IPS-20b (cell line): ENCODE measurements at regions not wholly inside any gene's neighbourhood (a gene's known extent, or its start where the extent isn't known, plus 50 kb on each side); places are given as distances from the start of the nearest gene placed in this dataset.

Source experiments
- H3K27ac ChIP-seq: one replicate; pipeline ENCODE4 v1.5.1; 2013; ENCODE audit warnings: low read length
- H3K27me3 ChIP-seq: 2 replicates; pipeline ENCODE4 v1.6.1; 2013; ENCODE audit warnings: mild to moderate bottlenecking, low read length, inconsistent platforms; ENCODE audit not compliant: insufficient read depth
- H3K36me3 ChIP-seq: 2 replicates; pipeline ENCODE4 v1.6.1; 2013; ENCODE audit warnings: low read depth, mild to moderate bottlenecking, inconsistent platforms, low read length, moderate library complexity; ENCODE audit not compliant: insufficient read depth
- H3K4me1 ChIP-seq: 2 replicates; pipeline ENCODE4 v1.6.1; 2013; ENCODE audit warnings: mild to moderate bottlenecking, control low read depth, inconsistent platforms, low read length, moderate library complexity; ENCODE audit not compliant: insufficient read depth
- H3K4me3 ChIP-seq: 2 replicates; pipeline ENCODE4 v1.5.1; 2013; ENCODE audit warnings: mild to moderate bottlenecking, low read length, inconsistent platforms
- H3K9ac ChIP-seq: 2 replicates; pipeline ENCODE4 v1.6.1; 2013; ENCODE audit warnings: low read depth, mild to moderate bottlenecking, inconsistent platforms, low read length, moderate library complexity
- H3K9me3 ChIP-seq: 2 replicates; pipeline ENCODE4 v1.6.1; 2013; ENCODE audit warnings: mild to moderate bottlenecking, low read depth, low read length, inconsistent platforms; ENCODE audit not compliant: insufficient read depth

- H3K36me3 ChIP-seq = no peaks in the 10 kb centered on the region
- no peak overlapping the region for H3K27ac ChIP-seq
- no peak overlapping the region for H3K4me3 ChIP-seq
- no peak overlapping the region for H3K9ac ChIP-seq
- H3K4me1 ChIP-seq = no peaks in the 10 kb centered on the region
- H3K9me3 ChIP-seq = peaks cover 18% of the 10 kb centered on the region
- no peaks in the 10 kb centered on the region for H3K27me3 ChIP-seq
Measured at GRCh38 chr2:150989969-150990368, 271.7 kb downstream of the RBM43 start.

GRCh38 chr2:150985741-150986140 lies 275.9 kb downstream of the RBM43 start:
- Histone ChIP-seq H3K9ac (no peak overlapping the region), H3K27ac (no peak overlapping the region), H3K4me1 (peaks cover 17% of the 10 kb centered on the region), H3K27me3 (no peaks in the 10 kb centered on the region), H3K4me3 (no peak overlapping the region), H3K9me3 (peaks cover 13% of the 10 kb centered on the region), H3K36me3 (no peaks in the 10 kb centered on the region)

- H3K36me3 ChIP-seq = no peaks in the 10 kb centered on the region
- no peak overlapping the region for H3K27ac ChIP-seq
- no peak overlapping the region for H3K9ac ChIP-seq
- H3K27me3 ChIP-seq = no peaks in the 10 kb centered on the region
- H3K9me3 ChIP-seq = no peaks in the 10 kb centered on the region
- peaks cover 20% of the 10 kb centered on the region for H3K4me1 ChIP-seq
- no peak overlapping the region for H3K4me3 ChIP-seq
Measured at GRCh38 chr2:150983314-150983897, 278.3 kb downstream of the RBM43 start.

GRCh38 chr2:150981826-150982225 lies 279.8 kb downstream of the RBM43 start:
- H3K9me3 ChIP-seq = no peaks in the 10 kb centered on the region
- H3K27me3 ChIP-seq = no peaks in the 10 kb centered on the region
- H3K4me1 ChIP-seq = peaks cover 24% of the 10 kb centered on the region
- H3K9ac ChIP-seq = no peak overlapping the region
- H3K27ac ChIP-seq = no peak overlapping the region
- no peak overlapping the region for H3K4me3 ChIP-seq
- H3K36me3 ChIP-seq = no peaks in the 10 kb centered on the region

- Histone ChIP-seq H3K4me3 (no peak overlapping the region), H3K36me3 (no peaks in the 10 kb centered on the region), H3K9me3 (no peaks in the 10 kb centered on the region), H3K27ac (no peak overlapping the region), H3K4me1 (peaks cover 15% of the 10 kb centered on the region), H3K27me3 (no peaks in the 10 kb centered on the region), H3K9ac (no peak overlapping the region)
Measured at GRCh38 chr2:150978053-150978452, 283.6 kb downstream of the RBM43 start.

GRCh38 chr2:150977296-150977695 lies 284.4 kb downstream of the RBM43 start:
- no peaks in the 10 kb centered on the region for H3K36me3 ChIP-seq
- H3K27ac ChIP-seq = no peak overlapping the region
- H3K9me3 ChIP-seq = no peaks in the 10 kb centered on the region
- no peak overlapping the region for H3K4me3 ChIP-seq
- H3K4me1 ChIP-seq = peaks cover 13% of the 10 kb centered on the region
- H3K9ac ChIP-seq = no peak overlapping the region
- no peaks in the 10 kb centered on the region for H3K27me3 ChIP-seq

GRCh38 chr2:150976604-150977003 lies 285.1 kb downstream of the RBM43 start:
- Histone ChIP-seq H3K9ac (no peak overlapping the region), H3K27me3 (no peaks in the 10 kb centered on the region), H3K4me3 (no peak overlapping the region), H3K4me1 (peaks cover 7% of the 10 kb centered on the region; the same call in 1 of the 2 replicates), H3K36me3 (no peaks in the 10 kb centered on the region), H3K9me3 (no peaks in the 10 kb centered on the region), H3K27ac (no peak overlapping the region)

GRCh38 chr2:150974864-150975263 lies 286.8 kb downstream of the RBM43 start:
- H3K4me3 ChIP-seq = no peak overlapping the region
- no peak overlapping the region for H3K27ac ChIP-seq
- H3K9me3 ChIP-seq = no peaks in the 10 kb centered on the region
- H3K4me1 ChIP-seq = peaks cover 7% of the 10 kb centered on the region; the same call in 1 of the 2 replicates
- no peaks in the 10 kb centered on the region for H3K27me3 ChIP-seq
- H3K36me3 ChIP-seq = no peaks in the 10 kb centered on the region
- H3K9ac ChIP-seq = no peak overlapping the region

GRCh38 chr2:150974234-150974633 lies 287.4 kb downstream of the RBM43 start:
- Histone ChIP-seq H3K9ac (no peak overlapping the region), H3K27me3 (no peaks in the 10 kb centered on the region), H3K36me3 (no peaks in the 10 kb centered on the region), H3K4me1 (peaks cover 7% of the 10 kb centered on the region; the same call in 1 of the 2 replicates), H3K4me3 (no peak overlapping the region), H3K9me3 (no peaks in the 10 kb centered on the region), H3K27ac (no peak overlapping the region)

- Histone ChIP-seq H3K9me3 (no peaks in the 10 kb centered on the region), H3K4me3 (no peak overlapping the region), H3K27me3 (no peaks in the 10 kb centered on the region), H3K9ac (no peak overlapping the region), H3K27ac (no peak overlapping the region), H3K4me1 (no peaks in the 10 kb centered on the region), H3K36me3 (no peaks in the 10 kb centered on the region)
Measured at GRCh38 chr2:150971910-150972309, 289.8 kb downstream of the RBM43 start.

GRCh38 chr2:150963336-150963735 lies 298.3 kb downstream of the RBM43 start:
- Histone ChIP-seq H3K9me3 (no peaks in the 10 kb centered on the region), H3K27me3 (no peaks in the 10 kb centered on the region), H3K4me3 (no peak overlapping the region), H3K4me1 (no peaks in the 10 kb centered on the region), H3K36me3 (no peaks in the 10 kb centered on the region), H3K27ac (no peak overlapping the region), H3K9ac (no peak overlapping the region)

GRCh38 chr2:150955231-150955630 lies 306.4 kb downstream of the RBM43 start:
- H3K9me3 ChIP-seq = no peaks in the 10 kb centered on the region
- H3K4me1 ChIP-seq = no peaks in the 10 kb centered on the region
- no peak overlapping the region for H3K9ac ChIP-seq
- no peak overlapping the region for H3K4me3 ChIP-seq
- no peaks in the 10 kb centered on the region for H3K36me3 ChIP-seq
- no peak overlapping the region for H3K27ac ChIP-seq
- no peaks in the 10 kb centered on the region for H3K27me3 ChIP-seq
